Right renal pelvis (tissue), 4 donors: ENCODE measurements at regions not wholly inside any gene's neighbourhood (a gene's known extent, or its start where the extent isn't known, plus 50 kb on each side); places are given as distances from the start of the nearest gene placed in this dataset.

Experiments used
- DNase-seq, 4 donors: peaks; one replicate each; pipeline ENCODE4 v3.0.0-alpha.2; 2013; ENCODE audit warnings: low read depth in 4 of 4, low spot score in 3 of 4, missing footprints in 1 of 4

- no peak for DNase-seq
Measured at GRCh38 chr13:83950293-83950692, 68.0 kb upstream of the SLITRK1 start.

- no peak for DNase-seq
Measured at GRCh38 chr13:83943530-83944279, 61.4 kb upstream of the SLITRK1 start.

- no peak for DNase-seq
Measured at GRCh38 chr13:83941701-83942335, 59.5 kb upstream of the SLITRK1 start.

- no peak for DNase-seq
Measured at GRCh38 chr13:83940742-83941141, 58.5 kb upstream of the SLITRK1 start.

GRCh38 chr13:83937579-83937978, 55.3 kb upstream of the SLITRK1 start:
- no peak for DNase-seq

- no peak for DNase-seq
Measured at GRCh38 chr13:83935566-83935965, 53.3 kb upstream of the SLITRK1 start.
